Neural cell (in vitro differentiated cells): ENCODE measurements at regions not wholly inside any gene's neighbourhood (a gene's known extent, or its start where the extent isn't known, plus 50 kb on each side); places are given as distances from the start of the nearest gene placed in this dataset.

Experiments
- H2AFZ ChIP-seq: fragments of 200-600, 300-800 bp; sonication (generic), shearing (Covaris generic); 2 replicates; pipeline ENCODE4 v1.6.0; 2014; ENCODE audit warnings: low read depth, mild to moderate bottlenecking, antibody characterized with exemption, low read length, moderate library complexity
- H3F3A ChIP-seq: fragments of 200-600 bp; shearing (Covaris generic); 2 replicates; pipeline ENCODE4 v1.6.1; 2016; ENCODE audit warnings: mild to moderate bottlenecking, moderate library complexity, mixed read lengths, antibody characterized with exemption, low read length; ENCODE audit not compliant: insufficient read depth, poor library complexity, severe bottlenecking
- H3K27ac ChIP-seq: fragments of 200-600, 300-800 bp; sonication (generic), shearing (Covaris generic); 2 replicates; pipeline ENCODE4 v1.5.1; 2014; ENCODE audit warnings: mild to moderate bottlenecking, low read length, moderate library complexity
- H3K27me3 ChIP-seq: fragments of 300-800, 200-600 bp; sonication (generic), shearing (Covaris generic); 2 replicates; pipeline ENCODE4 v1.6.0; 2014; ENCODE audit warnings: mild to moderate bottlenecking, low read depth, low read length, moderate library complexity; ENCODE audit not compliant: insufficient read depth
- H3K36me3 ChIP-seq: fragments of 300-800, 200-600 bp; sonication (generic), shearing (Covaris generic); 2 replicates; pipeline ENCODE4 v1.5.1; 2014; ENCODE audit warnings: mild to moderate bottlenecking, antibody characterized with exemption, low read length, moderate library complexity; ENCODE audit not compliant: insufficient read depth
- H3K4me2 ChIP-seq: fragments of 300-800, 200-600 bp; sonication (generic), shearing (Covaris generic); 2 replicates; pipeline ENCODE4 v1.6.0; 2014; ENCODE audit warnings: mild to moderate bottlenecking, low read length
- H3K4me3 ChIP-seq: fragments of 300-800, 200-600 bp; sonication (generic), shearing (Covaris generic); 2 replicates; pipeline ENCODE4 v1.5.1; 2014; ENCODE audit warnings: mild to moderate bottlenecking, low read length, moderate library complexity
- H3K79me2 ChIP-seq: fragments of 200-600 bp; shearing (Covaris generic); replicated peaks from 2 replicates; pipeline ENCODE4 v1.6.0; 2014; ENCODE audit warnings: mild to moderate bottlenecking, low read length, moderate library complexity; ENCODE audit not compliant: insufficient read depth
- H3K9ac ChIP-seq: fragments of 300-800, 200-600 bp; sonication (generic), shearing (Covaris generic); 2 replicates; pipeline ENCODE4 v1.6.1; 2016; ENCODE audit warnings: mild to moderate bottlenecking, low read length, mixed read lengths
- H3K9me2 ChIP-seq: fragments of 200-600 bp; shearing (Covaris generic); 2 replicates; pipeline ENCODE4 v1.6.1; 2016; ENCODE audit warnings: mild to moderate bottlenecking, low read length, mixed read lengths; ENCODE audit not compliant: insufficient read depth
- H3K9me3 ChIP-seq: fragments of 200-600, 300-800 bp; sonication (generic), shearing (Covaris generic); 2 replicates; pipeline ENCODE4 v1.6.1; 2016; ENCODE audit warnings: mild to moderate bottlenecking, mixed run types, low read length, moderate library complexity, mixed read lengths
- H4K20me1 ChIP-seq: fragments of 200-600 bp; shearing (Covaris generic); 2 replicates; pipeline ENCODE4 v1.6.1; 2016; ENCODE audit warnings: mild to moderate bottlenecking, mixed run types; ENCODE audit not compliant: insufficient read depth
- CTCF ChIP-seq: fragments of 450-650 bp; IDR thresholded peaks from 2 replicates; pipeline ENCODE4 v1.5.1; 2014; ENCODE audit warnings: antibody characterized with exemption, mild to moderate bottlenecking, moderate library complexity; ENCODE audit not compliant: poor library complexity, severe bottlenecking
- EP300 ChIP-seq: fragments of 450-650 bp; conservative IDR thresholded peaks from 2 replicates; pipeline ENCODE4 v1.6.1; 2014; ENCODE audit warnings: antibody characterized with exemption, mild to moderate bottlenecking, moderate library complexity; ENCODE audit not compliant: poor library complexity, severe bottlenecking
- EZH2 ChIP-seq: fragments of 200-600, 300-800 bp; shearing (Covaris generic), sonication (generic); IDR thresholded peaks from 2 replicates; pipeline ENCODE4 v1.6.1; 2014; ENCODE audit warnings: antibody characterized with exemption, low read length, borderline replicate concordance, mild to moderate bottlenecking; ENCODE audit not compliant: insufficient read depth, poor library complexity, severe bottlenecking
- MXI1 ChIP-seq: fragments of 450-650 bp; conservative IDR thresholded peaks from 2 replicates; pipeline ENCODE4 v1.6.1; 2014; ENCODE audit warnings: antibody characterized with exemption, mild to moderate bottlenecking; ENCODE audit not compliant: poor library complexity, severe bottlenecking
- POLR2AphosphoS5 ChIP-seq: IDR thresholded peaks from 2 replicates; pipeline ENCODE4 v1.6.1; 2012
- RAD21 ChIP-seq: fragments of 450-650 bp; conservative IDR thresholded peaks from 2 replicates; pipeline ENCODE4 v1.6.1; 2014; ENCODE audit warnings: antibody characterized with exemption, mild to moderate bottlenecking, moderate library complexity
- REST ChIP-seq: IDR thresholded peaks from 2 replicates; pipeline ENCODE4 v1.6.1; 2012; ENCODE audit warnings: borderline replicate concordance
- SMC3 ChIP-seq: fragments of 450-650 bp; conservative IDR thresholded peaks from 2 replicates; pipeline ENCODE4 v1.6.1; 2014; ENCODE audit warnings: antibody characterized with exemption, mild to moderate bottlenecking, moderate library complexity; ENCODE audit not compliant: poor library complexity
- TAF1 ChIP-seq: IDR thresholded peaks from 2 replicates; pipeline ENCODE4 v1.6.1; 2012; ENCODE audit warnings: low read depth

DNA sequence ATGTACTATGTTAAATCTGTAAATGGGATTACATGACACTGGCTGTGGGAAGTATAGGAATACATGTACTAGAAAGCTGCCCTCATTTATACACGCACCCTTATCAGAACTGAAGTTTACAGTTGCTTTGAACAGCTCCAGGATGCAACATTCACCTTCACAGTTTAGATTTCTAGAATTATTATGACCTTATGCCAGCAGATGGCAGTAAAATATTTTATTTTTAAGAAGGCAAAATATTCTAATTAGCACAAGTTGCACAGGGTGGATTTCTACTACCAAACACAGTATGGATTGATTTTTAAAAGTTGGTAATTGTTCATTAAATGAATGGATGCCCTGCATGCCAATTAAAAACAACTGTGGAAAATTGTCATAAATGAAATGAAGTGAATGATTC is 670.4 kb downstream of the KCNJ3 start:
- Histone ChIP-seq H3K36me3 (no peaks in the 10 kb centered on the region), H3K27ac (no peak overlapping the region), H3K27me3 (no peaks in the 10 kb centered on the region), H3K9ac (no peak overlapping the region), H3K4me3 (no peak overlapping the region), H3K4me2 (no peak overlapping the region), H2AFZ (no peak overlapping the region), H3K9me3 (no peaks in the 10 kb centered on the region), H3K9me2 (no peaks in the 10 kb centered on the region), H3K79me2 (no peaks in the 10 kb centered on the region), H3F3A (no peaks in the 10 kb centered on the region), H4K20me1 (no peaks in the 10 kb centered on the region)
- TF ChIP-seq TAF1: no peak
- peak; percentile 59 for TF ChIP-seq RAD21
- no peak for TF ChIP-seq REST
- TF ChIP-seq SMC3: peak; percentile 70
- no peak for TF ChIP-seq EZH2
- peak; percentile 64 for TF ChIP-seq CTCF
- TF ChIP-seq MXI1: no peak
- no peak for TF ChIP-seq POLR2AphosphoS5

DNA sequence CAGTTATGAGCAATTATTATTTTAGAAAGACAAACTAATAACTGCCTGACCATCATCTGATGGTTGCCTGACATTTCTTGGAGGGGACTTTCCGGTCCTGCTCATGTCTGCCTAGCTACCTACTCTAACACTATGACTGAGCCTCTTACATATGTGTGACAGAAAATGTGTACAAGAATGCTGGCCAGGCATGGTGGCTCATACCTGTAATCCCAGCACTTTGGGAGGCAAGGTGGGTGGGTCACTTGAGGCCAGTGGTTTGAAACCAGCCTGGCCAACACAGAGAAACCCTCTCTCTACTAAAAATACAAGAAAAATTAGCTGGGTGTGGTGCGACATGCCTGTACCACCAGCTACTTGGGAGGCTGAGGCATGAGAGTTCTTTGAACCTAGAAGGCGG is 666.3 kb downstream of the KCNJ3 start:
- no peaks in the 10 kb centered on the region for H3K36me3 ChIP-seq
- TF ChIP-seq CTCF (no peak), EP300 (no peak), EZH2 (no peak), MXI1 (no peak)
- no peak overlapping the region for H3K4me2 ChIP-seq
- no peak overlapping the region for H2AFZ ChIP-seq
- no peaks in the 10 kb centered on the region for H3K79me2 ChIP-seq
- H3F3A ChIP-seq: no peaks in the 10 kb centered on the region
- no peaks in the 10 kb centered on the region for H4K20me1 ChIP-seq
- H3K9ac ChIP-seq: no peak overlapping the region
- H3K9me2 ChIP-seq: no peaks in the 10 kb centered on the region
- no peaks in the 10 kb centered on the region for H3K9me3 ChIP-seq
- H3K27me3 ChIP-seq: no peaks in the 10 kb centered on the region
- no peak overlapping the region for H3K27ac ChIP-seq
- no peak overlapping the region for H3K4me3 ChIP-seq
